BLaER1 treated with 17β-estradiol and CSF1 and Interleukin-3, amounts not matched to agents 10 nM and 100 nM (cell line): ENCODE measurements at regions not wholly inside any gene's neighbourhood (a gene's known extent, or its start where the extent isn't known, plus 50 kb on each side); places are given as distances from the start of the nearest gene placed in this dataset.

ENCODE experiments used
- H3K27ac ChIP-seq, 11 experiments: shearing (Covaris generic); formaldehyde crosslinking; 2 replicates each; pipeline ENCODE4 v1.8.1; 2022
- H3K27me3 ChIP-seq, 11 experiments: shearing (Covaris generic); formaldehyde crosslinking; 2 replicates each; pipeline ENCODE4 v1.8.1; 2022
- H3K36me3 ChIP-seq, 11 experiments: shearing (Covaris generic); formaldehyde crosslinking; 2 replicates each; pipeline ENCODE4 v1.8.1; 2022
- H3K4me1 ChIP-seq, 10 experiments: shearing (Covaris generic); formaldehyde crosslinking; 2 replicates each; pipeline ENCODE4 v1.8.1; 2022
- H3K4me2 ChIP-seq, 11 experiments: shearing (Covaris generic); formaldehyde crosslinking; 2 replicates each; pipeline ENCODE4 v1.8.1; 2022
- H3K4me3 ChIP-seq, 10 experiments: shearing (Covaris generic); formaldehyde crosslinking; 2 replicates each; pipeline ENCODE4 v1.8.1; 2022
- H3K9ac ChIP-seq, 11 experiments: shearing (Covaris generic); formaldehyde crosslinking; 2 replicates each; pipeline ENCODE4 v1.8.1; 2022
- H3K9me3 ChIP-seq, 11 experiments: shearing (Covaris generic); formaldehyde crosslinking; replicated peaks in 1 of 11; 2 replicates each; pipeline ENCODE4 v1.8.1; 2022
- H4K20me1 ChIP-seq, 11 experiments: shearing (Covaris generic); formaldehyde crosslinking; 2 replicates each; pipeline ENCODE4 v1.8.1; 2022
- Cebpa-rat ChIP-seq, 11 experiments: shearing (Covaris generic); IDR thresholded peaks; 2 replicates each; pipeline ENCODE4 v1.8.1; 2022

DNA sequence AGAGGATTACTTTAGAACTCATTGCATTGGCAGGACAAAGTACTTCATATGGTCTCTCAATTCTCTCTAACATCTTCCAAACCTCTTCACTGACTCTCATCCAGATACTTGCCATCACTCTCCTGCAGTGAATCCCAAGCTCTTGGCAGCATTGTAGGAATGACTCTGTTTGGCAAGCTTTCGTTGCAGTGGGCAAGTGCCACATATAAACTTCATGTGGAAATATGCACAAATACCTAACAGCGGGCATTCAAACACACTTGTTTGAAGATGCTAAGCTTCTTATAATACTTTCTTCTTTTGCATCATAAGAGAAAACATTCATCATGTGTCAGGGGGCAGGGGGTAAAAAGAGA lies 86.2 kb upstream of the F13A1 start:
- H3K27ac ChIP-seq, result peak overlapping the region; percentile 27 to 82 (median 72); a peak in 21 of 22 replicates
- H3K27me3 ChIP-seq, result peaks cover 0 to 20% (median 5%) of the 10 kb centered on the region in 11 experiments; a peak in 6 of 22 replicates
- peak overlapping the region in 9 of 11 experiments; percentile 27 to 69 (median 41); a peak in 14 of 22 replicates for H3K9ac ChIP-seq

DNA sequence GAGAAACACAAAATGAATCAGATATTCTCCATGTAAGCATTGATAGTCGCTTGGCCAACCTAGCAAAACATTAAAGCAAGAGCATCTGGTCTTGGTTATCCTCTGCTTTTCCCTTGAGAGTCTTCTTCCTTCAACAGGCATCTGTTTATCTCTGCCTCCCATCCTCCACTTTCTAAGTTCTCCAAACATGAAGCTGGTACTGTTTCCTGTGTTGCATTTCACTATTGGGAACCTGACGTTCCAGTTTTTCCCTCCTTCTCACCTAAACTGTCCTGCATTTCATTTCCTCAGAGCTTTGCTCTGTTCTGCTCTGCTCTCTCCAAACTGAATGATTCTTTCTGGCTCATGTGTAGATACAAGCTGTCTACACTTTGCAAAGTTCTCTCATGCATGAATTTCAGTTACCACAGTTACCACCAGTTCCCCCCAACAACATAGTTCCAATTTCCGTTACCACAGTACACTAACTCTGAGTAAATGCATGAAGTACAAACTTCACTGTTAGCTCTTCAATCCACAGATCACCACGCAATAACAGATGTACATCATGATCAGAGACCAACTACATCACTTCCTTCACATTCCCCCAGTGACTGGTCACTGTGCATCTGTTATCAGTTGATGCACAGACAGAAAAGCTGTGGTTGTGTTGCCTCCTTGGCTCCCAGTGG lies 86.7 kb upstream of the F13A1 start:
- peak in 2 of 11 experiments; percentile 48 to 49; a peak in 4 of 22 replicates for TF ChIP-seq Cebpa-rat (IDR thresholded peaks at IDR 0.05)

More for the DNA sequence above, 86.2 kb upstream of the F13A1 start:
- Histone ChIP-seq H4K20me1 (no peaks in the 10 kb centered on the region), H3K36me3 (no peaks in the 10 kb centered on the region), H3K9me3 (no peaks in the 10 kb centered on the region), H3K4me2 (peak overlapping the region; percentile 70 to 86 (median 83)), H3K4me3 (peak overlapping the region in 1 of 10 experiments; percentile 29; a peak in 2 of 20 replicates), H3K4me1 (peaks cover 69 to 97% (median 86%) of the 10 kb centered on the region in 10 experiments)
- no peak for TF ChIP-seq Cebpa-rat (IDR thresholded peaks at IDR 0.05)

DNA sequence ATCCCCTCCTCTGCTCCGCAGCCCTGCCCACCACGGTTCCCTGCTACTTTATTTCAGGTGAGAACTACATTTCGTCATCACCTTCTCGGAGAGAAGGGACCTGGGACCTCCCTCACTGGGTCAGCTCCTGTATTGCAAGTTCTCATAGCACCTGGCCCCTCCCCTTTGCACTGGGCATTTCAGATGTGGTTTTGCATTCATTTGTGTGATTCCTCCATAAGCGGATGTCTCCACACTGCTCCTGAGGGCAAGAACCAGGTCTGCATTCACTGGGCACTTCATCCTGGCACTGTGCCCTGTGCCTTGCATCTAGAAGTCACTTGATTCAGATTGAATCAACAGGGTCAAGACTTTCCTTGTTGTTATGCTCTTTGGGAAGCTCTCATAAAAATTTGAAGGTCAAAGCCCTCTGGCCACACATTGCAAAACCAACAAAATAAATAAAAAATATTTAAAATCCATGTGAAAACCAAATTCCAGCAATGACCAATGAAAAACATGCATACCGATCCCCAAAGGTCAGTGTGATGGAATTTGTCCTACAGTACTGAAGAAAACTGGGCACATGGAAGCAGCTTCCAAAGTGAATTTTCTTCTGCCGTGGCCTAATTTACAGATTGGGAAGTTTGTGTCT lies 89.1 kb upstream of the F13A1 start:
- Histone ChIP-seq H3K9me3 (0 out of 22 replicates have a peak, but pooled peaks cover 0 to 3% (median 0%) of the 10 kb centered on the region in 11 experiments), H3K4me2 (peak overlapping the region; percentile 12 to 86 (median 83); a peak in 20 of 22 replicates), H4K20me1 (no peaks in the 10 kb centered on the region), H3K36me3 (no peaks in the 10 kb centered on the region), H3K4me3 (no peak overlapping the region), H3K9ac (no peak overlapping the region), H3K4me1 (peaks cover 59 to 92% (median 73%) of the 10 kb centered on the region in 10 experiments), H3K27me3 (peaks cover 0 to 28% (median 7%) of the 10 kb centered on the region in 11 experiments; a peak in 8 of 22 replicates), H3K27ac (no peak overlapping the region)
- no peak for TF ChIP-seq Cebpa-rat (IDR thresholded peaks at IDR 0.05)

More for the DNA sequence above, 86.7 kb upstream of the F13A1 start:
- H3K27me3 ChIP-seq, result peaks cover 0 to 20% (median 7%) of the 10 kb centered on the region in 11 experiments; a peak in 7 of 22 replicates
- no peaks in the 10 kb centered on the region for H3K36me3 ChIP-seq
- peaks cover 69 to 96% (median 84%) of the 10 kb centered on the region in 10 experiments for H3K4me1 ChIP-seq
- peak overlapping the region in 10 of 11 experiments; percentile 26 to 69 (median 45); a peak in 15 of 22 replicates for H3K9ac ChIP-seq
- peak overlapping the region; percentile 27 to 82 (median 72); a peak in 21 of 22 replicates for H3K27ac ChIP-seq
- H3K4me2 ChIP-seq, result peak overlapping the region; percentile 70 to 86 (median 83)
- H3K9me3 ChIP-seq, result no peaks in the 10 kb centered on the region
- no peaks in the 10 kb centered on the region for H4K20me1 ChIP-seq
- peak overlapping the region in 1 of 10 experiments; percentile 29; a peak in 1 of 20 replicates for H3K4me3 ChIP-seq

DNA sequence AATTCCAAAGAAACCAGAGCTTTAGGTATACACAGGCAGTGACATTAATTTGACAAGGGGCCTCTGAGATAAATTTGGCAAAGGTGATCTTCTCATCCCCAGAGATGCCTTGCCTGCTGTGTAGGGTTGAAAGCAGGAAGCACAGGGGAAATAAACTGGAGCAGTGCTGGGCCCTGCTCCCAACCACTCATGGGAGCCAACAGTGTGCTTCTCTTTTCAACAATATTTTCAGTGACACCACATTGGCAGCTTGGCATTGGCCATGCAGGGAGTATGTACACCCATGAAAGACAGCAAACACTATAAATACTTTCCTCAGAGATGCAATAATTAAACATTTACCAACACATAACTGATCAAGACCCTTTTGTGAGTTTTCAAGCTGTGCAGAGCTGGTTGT lies 90.7 kb upstream of the F13A1 start:
- no peak overlapping the region for H3K4me3 ChIP-seq
- H3K9ac ChIP-seq, result no peak overlapping the region
- H3K4me1 ChIP-seq, result peaks cover 47 to 94% (median 66%) of the 10 kb centered on the region in 10 experiments
- peak overlapping the region; percentile 19 to 86 (median 65); a peak in 15 of 22 replicates for H3K4me2 ChIP-seq
- 0 out of 22 replicates have a peak, but pooled peaks cover 0 to 3% (median 0%) of the 10 kb centered on the region in 11 experiments for H3K9me3 ChIP-seq
- TF ChIP-seq Cebpa-rat (IDR thresholded peaks at IDR 0.05), result no peak
- H3K27ac ChIP-seq, result no peak overlapping the region
- H3K27me3 ChIP-seq, result peaks cover 0 to 27% (median 7%) of the 10 kb centered on the region in 11 experiments; a peak in 8 of 22 replicates
- no peaks in the 10 kb centered on the region for H3K36me3 ChIP-seq
- H4K20me1 ChIP-seq, result no peaks in the 10 kb centered on the region

DNA sequence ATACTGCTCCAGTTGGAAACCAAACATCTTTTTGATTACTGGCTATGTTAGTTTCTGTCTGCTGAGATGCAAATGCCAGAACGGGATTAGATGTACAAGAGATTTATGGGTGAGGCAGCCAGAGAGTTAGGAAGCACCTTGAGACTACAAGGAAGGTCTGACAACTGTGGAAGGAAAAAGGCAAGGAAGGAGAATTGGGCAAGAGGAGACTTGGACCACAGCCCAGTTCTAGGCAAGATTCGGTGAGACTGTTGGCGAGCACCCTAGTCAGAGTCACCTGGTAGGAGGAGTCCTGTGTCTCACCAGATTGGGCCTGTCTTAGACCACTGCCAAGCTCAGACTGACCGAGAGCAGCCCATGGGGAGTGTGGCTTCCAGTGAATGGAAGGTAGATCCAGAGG lies 91.8 kb upstream of the F13A1 start:
- no peak overlapping the region for H3K27ac ChIP-seq
- H3K4me1 ChIP-seq, result peaks cover 47 to 94% (median 61%) of the 10 kb centered on the region in 10 experiments
- TF ChIP-seq Cebpa-rat (IDR thresholded peaks at IDR 0.05), result no peak
- H3K9me3 ChIP-seq, result 0 out of 22 replicates have a peak, but pooled peaks cover 0 to 3% (median 0%) of the 10 kb centered on the region in 11 experiments
- no peaks in the 10 kb centered on the region for H3K36me3 ChIP-seq
- H4K20me1 ChIP-seq, result no peaks in the 10 kb centered on the region
- H3K4me2 ChIP-seq, result peak overlapping the region in 10 of 11 experiments; percentile 7 to 86 (median 57); a peak in 14 of 22 replicates
- H3K27me3 ChIP-seq, result peaks cover 0 to 29% (median 7%) of the 10 kb centered on the region in 11 experiments; a peak in 8 of 22 replicates
- no peak overlapping the region for H3K4me3 ChIP-seq
- H3K9ac ChIP-seq, result no peak overlapping the region

DNA sequence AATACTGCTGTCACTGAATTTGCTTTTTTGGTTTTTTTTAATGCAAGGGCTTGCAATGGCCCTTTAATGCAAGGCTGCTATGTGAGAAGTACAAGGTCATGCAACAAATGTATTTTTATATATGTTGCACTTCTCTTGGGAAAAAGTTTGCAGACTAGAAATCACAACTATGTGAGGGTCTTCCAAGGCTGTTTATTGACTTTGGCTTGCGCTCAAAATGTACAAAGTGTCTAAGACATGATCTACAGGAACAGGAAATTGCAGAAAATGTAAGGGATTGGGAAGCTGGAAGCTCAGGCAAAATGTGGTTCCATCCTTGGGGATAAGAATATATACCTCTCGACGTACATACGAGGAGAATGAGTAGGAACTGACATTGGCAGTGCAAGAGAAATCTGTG lies 92.2 kb upstream of the F13A1 start:
- H3K9ac ChIP-seq, result no peak overlapping the region
- H3K4me3 ChIP-seq, result no peak overlapping the region
- TF ChIP-seq Cebpa-rat (IDR thresholded peaks at IDR 0.05), result no peak

DNA sequence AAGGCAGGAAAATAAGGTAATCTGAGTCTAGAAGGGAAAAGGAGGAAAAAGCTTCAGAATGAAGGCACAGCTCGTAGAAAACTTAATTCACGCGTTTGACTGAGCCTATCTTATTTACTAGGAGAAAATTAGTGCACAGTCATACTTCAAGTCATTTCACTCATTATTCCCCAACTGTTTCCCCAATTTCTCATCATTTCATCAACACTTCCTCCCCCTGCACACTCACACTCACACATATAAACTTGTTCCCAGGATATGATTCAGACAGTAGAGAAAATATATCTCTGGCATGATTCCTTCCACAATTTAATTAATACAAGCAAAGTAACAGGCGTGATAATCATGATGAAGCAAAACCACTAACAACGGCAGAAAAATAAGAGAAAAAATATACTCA lies 94.5 kb upstream of the F13A1 start:
- no peak overlapping the region for H3K9ac ChIP-seq
- H3K4me1 ChIP-seq, result peaks cover 28 to 83% (median 41%) of the 10 kb centered on the region in 10 experiments
- H3K9me3 ChIP-seq, result 0 out of 22 replicates have a peak, but pooled peaks cover 0 to 3% (median 0%) of the 10 kb centered on the region in 11 experiments
- no peaks in the 10 kb centered on the region for H3K36me3 ChIP-seq
- no peak for TF ChIP-seq Cebpa-rat (IDR thresholded peaks at IDR 0.05)
- H4K20me1 ChIP-seq, result no peaks in the 10 kb centered on the region
- H3K27ac ChIP-seq, result peak overlapping the region in 4 of 11 experiments; percentile 15 to 57 (median 49); a peak in 7 of 22 replicates
- peak overlapping the region in 6 of 11 experiments; percentile 46 to 69 (median 65); a peak in 11 of 22 replicates for H3K4me2 ChIP-seq
- peaks cover 0 to 29% (median 6%) of the 10 kb centered on the region in 11 experiments; a peak in 8 of 22 replicates for H3K27me3 ChIP-seq
- H3K4me3 ChIP-seq, result no peak overlapping the region

More for the DNA sequence above, 92.2 kb upstream of the F13A1 start:
- Histone ChIP-seq H3K27ac (no peak overlapping the region), H3K36me3 (no peaks in the 10 kb centered on the region), H3K4me2 (peak overlapping the region in 7 of 11 experiments; percentile 3 to 86 (median 65); a peak in 7 of 22 replicates), H3K4me1 (peaks cover 49 to 94% (median 61%) of the 10 kb centered on the region in 10 experiments), H3K9me3 (0 out of 22 replicates have a peak, but pooled peaks cover 0 to 3% (median 0%) of the 10 kb centered on the region in 11 experiments), H3K27me3 (peaks cover 0 to 32% (median 7%) of the 10 kb centered on the region in 11 experiments; a peak in 8 of 22 replicates), H4K20me1 (no peaks in the 10 kb centered on the region)

DNA sequence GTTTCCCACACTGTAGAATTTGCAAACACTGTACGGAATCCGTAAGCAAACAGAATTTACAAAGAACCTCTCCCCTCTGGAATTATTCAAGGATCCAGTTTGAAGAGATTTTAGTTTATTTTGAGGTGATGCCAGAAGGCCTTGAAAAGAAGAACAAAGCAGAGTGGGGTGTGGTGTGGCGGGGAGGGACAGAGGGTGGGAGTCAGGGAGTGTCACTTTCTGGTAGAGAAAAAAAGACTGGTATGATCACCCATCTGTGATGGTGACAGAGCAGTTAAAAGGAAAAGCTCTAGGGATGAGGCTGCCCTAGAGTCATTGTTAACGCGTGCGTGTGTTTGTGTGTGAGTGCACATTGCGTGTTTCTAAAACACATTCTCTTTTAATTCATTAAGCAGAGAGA lies 97.0 kb upstream of the F13A1 start:
- H3K36me3 ChIP-seq, result no peaks in the 10 kb centered on the region
- no peak overlapping the region for H3K4me3 ChIP-seq
- H3K9ac ChIP-seq, result no peak overlapping the region
- no peak for TF ChIP-seq Cebpa-rat (IDR thresholded peaks at IDR 0.05)
- peak overlapping the region in 9 of 11 experiments; percentile 10 to 68 (median 44); a peak in 15 of 22 replicates for H3K4me2 ChIP-seq
- H3K9me3 ChIP-seq, result peaks cover 3 to 20% (median 6%) of the 10 kb centered on the region in 11 experiments; a peak in 11 of 22 replicates
- no peaks in the 10 kb centered on the region for H4K20me1 ChIP-seq
- peaks cover 14 to 62% (median 24%) of the 10 kb centered on the region in 10 experiments; a peak in 19 of 20 replicates for H3K4me1 ChIP-seq
- H3K27me3 ChIP-seq, result peaks cover 0 to 15% (median 0%) of the 10 kb centered on the region in 11 experiments; a peak in 6 of 22 replicates
- no peak overlapping the region for H3K27ac ChIP-seq
